Tibial nerve (tissue), 4 donors: ENCODE measurements at regions not wholly inside any gene's neighbourhood (a gene's known extent, or its start where the extent isn't known, plus 50 kb on each side); places are given as distances from the start of the nearest gene placed in this dataset.

ENCODE experiments used
- DNase-seq, 2 donors: peaks; one replicate each; pipeline ENCODE4 v3.0.0-alpha.2; 2019; ENCODE audit warnings: low spot score in 2 of 2
- H3K27ac ChIP-seq, 4 donors: fragments of 200-600 bp; sonication (generic) in 3 of 4; one replicate each; pipeline ENCODE4 v1.5.1; 2017 to 2019; ENCODE audit warnings: mild to moderate bottlenecking in 1 of 4
- H3K27me3 ChIP-seq, 2 donors: fragments of 200-600 bp; sonication (generic) in 1 of 2; one replicate each; pipeline versions ENCODE4 v1.5.1 to v1.6.0; 2017 to 2019
- H3K36me3 ChIP-seq, 3 donors: fragments of 200-600 bp; sonication (generic); one replicate each; pipeline ENCODE4 v1.5.1; 2018 to 2019
- H3K4me1 ChIP-seq, 4 donors: fragments of 200-600 bp; sonication (generic) in 3 of 4; one replicate each; pipeline ENCODE4 v1.5.1; 2017 to 2019
- H3K4me3 ChIP-seq, 4 donors: fragments of 200-600 bp; sonication (generic) in 3 of 4; one replicate each; pipeline ENCODE4 v1.5.1; 2017 to 2019; ENCODE audit warnings: mild to moderate bottlenecking in 1 of 4, moderate library complexity in 1 of 4
- H3K9me3 ChIP-seq, 4 donors: fragments of 200-600 bp; sonication (generic) in 3 of 4; one replicate each; pipeline ENCODE4 v1.5.1; 2017 to 2019
- EP300 ChIP-seq, 2 donors: sonication (generic); formaldehyde crosslinking; IDR thresholded peaks; one replicate each; pipeline ENCODE4 v1.6.1; 2017; ENCODE audit warnings: antibody characterized with exemption in 2 of 2, mild to moderate bottlenecking in 1 of 2
- POLR2A ChIP-seq, 2 donors: fragments of 450-650 bp; IDR thresholded peaks; one replicate each; pipeline ENCODE4 v1.6.1; 2017; ENCODE audit warnings: antibody characterized with exemption in 2 of 2, mild to moderate bottlenecking in 2 of 2, moderate library complexity in 2 of 2
- WGBS, 2 donors: methylation state at CpG; one replicate each; pipeline ENCODE4 v1.1.5; 2018; 5-methylcytosine and 5-hydroxymethylcytosine counted together
- TF ChIP-seq, protein P1 (sequence below), 5 experiments: fragments of 200-600 bp in 3 of 5; fragments of 450-650 bp in 2 of 5; sonication (generic) in 3 of 5; IDR thresholded peaks; one replicate each; pipeline ENCODE4 v1.5.1; 2016 to 2019; ENCODE audit warnings: antibody characterized with exemption in 5 of 5, mild to moderate bottlenecking in 3 of 5, moderate library complexity in 2 of 5

DNA sequence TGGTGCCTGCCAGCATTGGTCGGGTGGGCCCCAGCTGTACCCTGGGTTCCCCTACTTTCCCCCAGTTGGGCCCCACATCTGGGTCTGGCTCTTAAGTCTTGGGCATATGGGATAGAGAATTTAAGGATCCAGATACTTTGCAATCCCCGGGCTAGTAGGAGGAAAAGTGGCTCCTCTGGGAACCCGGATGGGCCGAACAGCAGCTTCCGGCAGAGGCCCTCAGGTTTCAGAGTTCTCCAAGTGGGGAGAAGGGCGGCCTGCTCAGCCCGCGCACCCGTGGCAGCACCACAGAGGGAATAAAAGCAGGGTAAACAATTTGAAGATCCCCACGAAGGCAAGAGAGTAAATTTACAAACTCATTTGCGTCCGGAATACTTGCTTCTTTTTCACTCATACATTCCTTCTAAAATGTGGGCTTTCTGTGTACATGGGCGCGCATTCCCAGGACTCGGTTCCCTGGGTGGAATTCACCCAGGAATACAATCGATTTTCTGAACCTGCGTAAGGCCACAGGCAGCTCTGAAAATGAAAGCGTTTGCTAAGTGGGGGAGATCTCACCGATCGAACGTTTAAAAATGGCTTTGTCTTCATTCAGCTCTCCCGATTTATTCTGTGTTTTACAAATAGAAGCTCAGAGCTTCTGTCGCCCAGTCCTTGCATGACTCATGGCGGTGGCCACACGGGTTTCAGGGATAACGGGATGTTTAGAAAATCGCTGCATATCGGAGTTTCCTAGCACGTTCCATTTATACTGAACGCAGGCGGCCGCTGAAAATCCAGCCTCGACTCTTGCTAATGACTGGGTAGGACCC, 74.0 kb upstream of the POLG start:
- peaks cover 6 to 100% of the 10 kb centered on the region in 2 donors for H3K27me3 ChIP-seq
- H3K4me1 ChIP-seq, result peaks cover 0 to 53% (median 25%) of the 10 kb centered on the region in 4 donors
- H3K36me3 ChIP-seq, result no peaks in the 10 kb centered on the region
- DNase-seq, result no peak
- no peak overlapping the region for H3K27ac ChIP-seq
- TF ChIP-seq POLR2A (IDR thresholded peaks at IDR 0.05) (no peak), EP300 (IDR thresholded peaks at IDR 0.05) (no peak)
- TF ChIP-seq, protein P1, sequence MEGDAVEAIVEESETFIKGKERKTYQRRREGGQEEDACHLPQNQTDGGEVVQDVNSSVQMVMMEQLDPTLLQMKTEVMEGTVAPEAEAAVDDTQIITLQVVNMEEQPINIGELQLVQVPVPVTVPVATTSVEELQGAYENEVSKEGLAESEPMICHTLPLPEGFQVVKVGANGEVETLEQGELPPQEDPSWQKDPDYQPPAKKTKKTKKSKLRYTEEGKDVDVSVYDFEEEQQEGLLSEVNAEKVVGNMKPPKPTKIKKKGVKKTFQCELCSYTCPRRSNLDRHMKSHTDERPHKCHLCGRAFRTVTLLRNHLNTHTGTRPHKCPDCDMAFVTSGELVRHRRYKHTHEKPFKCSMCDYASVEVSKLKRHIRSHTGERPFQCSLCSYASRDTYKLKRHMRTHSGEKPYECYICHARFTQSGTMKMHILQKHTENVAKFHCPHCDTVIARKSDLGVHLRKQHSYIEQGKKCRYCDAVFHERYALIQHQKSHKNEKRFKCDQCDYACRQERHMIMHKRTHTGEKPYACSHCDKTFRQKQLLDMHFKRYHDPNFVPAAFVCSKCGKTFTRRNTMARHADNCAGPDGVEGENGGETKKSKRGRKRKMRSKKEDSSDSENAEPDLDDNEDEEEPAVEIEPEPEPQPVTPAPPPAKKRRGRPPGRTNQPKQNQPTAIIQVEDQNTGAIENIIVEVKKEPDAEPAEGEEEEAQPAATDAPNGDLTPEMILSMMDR (IDR thresholded peaks at IDR 0.05), result no peak
- peak overlapping the region in 3 of 4 donors; percentile 8 to 31 (median 28) for H3K4me3 ChIP-seq
- H3K9me3 ChIP-seq, result no peaks in the 10 kb centered on the region
- WGBS, 2 donors, result 5 to 6% methylated on average over 33 of the region's 33 CpGs

DNA sequence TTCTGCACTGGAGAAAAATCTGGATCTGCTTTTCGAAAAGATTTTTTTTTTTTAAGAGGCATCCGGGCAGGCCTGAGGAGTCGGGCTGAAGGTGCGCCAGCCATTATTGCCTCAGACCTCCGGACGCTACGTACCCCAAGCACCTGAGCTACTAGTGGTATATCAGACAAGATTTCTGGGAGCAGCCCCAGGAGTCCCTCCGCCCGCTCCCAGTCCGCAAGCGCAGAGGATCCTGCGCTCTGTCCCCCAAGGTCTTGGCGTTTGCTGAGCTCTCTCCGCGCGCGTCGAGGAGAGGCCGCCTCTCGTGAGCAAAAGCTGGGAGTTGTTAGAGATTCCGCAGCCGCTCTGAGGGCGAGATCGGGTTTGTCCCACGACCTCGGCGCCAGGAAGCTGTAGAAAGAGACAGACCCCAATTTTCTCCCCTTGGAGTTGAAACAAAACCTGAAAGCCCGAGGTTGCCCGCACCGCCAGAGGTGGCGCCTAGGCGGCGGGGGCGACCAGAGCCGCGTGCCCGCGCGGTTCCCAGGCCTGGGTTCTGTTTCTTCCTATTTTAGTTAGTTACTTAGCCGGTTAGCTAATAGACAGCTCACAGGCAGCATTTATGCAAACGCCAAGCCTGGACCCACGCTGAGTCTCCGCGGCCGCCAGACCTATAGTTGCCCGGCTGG, 72.5 kb upstream of the POLG start:
- no peaks in the 10 kb centered on the region for H3K36me3 ChIP-seq
- DNase-seq, result no peak
- no peak overlapping the region for H3K27ac ChIP-seq
- WGBS, 2 donors, result 2 to 3% methylated on average over 39 to 46 of the region's 46 CpGs
- H3K9me3 ChIP-seq, result no peaks in the 10 kb centered on the region
- H3K4me1 ChIP-seq, result peaks cover 0 to 53% (median 25%) of the 10 kb centered on the region in 4 donors
- H3K4me3 ChIP-seq, result no peak overlapping the region
- no peak for TF ChIP-seq POLR2A (IDR thresholded peaks at IDR 0.05)
- no peak for TF ChIP-seq EP300 (IDR thresholded peaks at IDR 0.05)
- TF ChIP-seq, protein P1 (IDR thresholded peaks at IDR 0.05), result no peak
- peaks cover 6 to 100% of the 10 kb centered on the region in 2 donors for H3K27me3 ChIP-seq

DNA sequence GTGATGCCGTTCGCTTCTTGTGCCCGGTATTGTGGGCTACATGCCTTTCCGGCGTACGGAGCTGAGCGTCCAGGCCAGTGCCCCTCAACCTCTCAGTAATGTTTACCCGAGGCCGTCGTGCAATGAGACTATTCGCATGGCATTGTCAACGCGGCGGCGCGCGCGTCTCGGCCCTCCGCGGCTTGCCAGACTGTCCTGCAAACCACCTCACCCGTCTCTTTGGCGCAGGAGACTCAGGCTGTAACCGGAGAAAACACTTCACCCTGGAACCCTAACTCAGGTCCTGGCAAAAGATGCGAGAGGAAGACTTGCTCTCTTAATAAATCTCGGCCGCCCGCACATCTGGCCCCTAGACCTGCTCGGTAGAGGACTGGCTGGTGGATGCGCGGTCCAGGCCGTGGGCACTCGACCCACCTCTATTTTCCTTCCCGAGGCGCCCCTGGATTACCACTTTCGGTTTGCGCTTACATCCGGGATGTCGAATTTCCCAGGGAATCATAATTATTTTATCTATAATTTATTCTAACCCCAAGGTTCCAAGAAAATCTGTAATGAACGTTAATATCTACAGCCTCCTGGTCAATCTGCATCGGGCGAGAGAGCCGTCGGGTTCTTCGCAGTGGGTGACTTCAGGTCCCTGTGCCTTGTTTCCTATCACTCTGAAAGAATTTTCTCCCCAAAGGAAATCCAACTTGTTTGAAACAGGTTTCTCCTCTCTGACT, 71.8 kb upstream of the POLG start:
- whole genome bisulfite sequencing, 2 donors, result 3 to 4% methylated on average over 45 of the region's 45 CpGs
- no peak overlapping the region for H3K27ac ChIP-seq
- H3K4me1 ChIP-seq, result peaks cover 0 to 49% (median 23%) of the 10 kb centered on the region in 4 donors
- no peak for TF ChIP-seq EP300 (IDR thresholded peaks at IDR 0.05)
- peaks cover 6 to 100% of the 10 kb centered on the region in 2 donors for H3K27me3 ChIP-seq
- no peaks in the 10 kb centered on the region for H3K36me3 ChIP-seq
- H3K4me3 ChIP-seq, result peak overlapping the region in 2 of 4 donors; percentile 17 to 28
- no peaks in the 10 kb centered on the region for H3K9me3 ChIP-seq
- DNase-seq, result no peak

DNA sequence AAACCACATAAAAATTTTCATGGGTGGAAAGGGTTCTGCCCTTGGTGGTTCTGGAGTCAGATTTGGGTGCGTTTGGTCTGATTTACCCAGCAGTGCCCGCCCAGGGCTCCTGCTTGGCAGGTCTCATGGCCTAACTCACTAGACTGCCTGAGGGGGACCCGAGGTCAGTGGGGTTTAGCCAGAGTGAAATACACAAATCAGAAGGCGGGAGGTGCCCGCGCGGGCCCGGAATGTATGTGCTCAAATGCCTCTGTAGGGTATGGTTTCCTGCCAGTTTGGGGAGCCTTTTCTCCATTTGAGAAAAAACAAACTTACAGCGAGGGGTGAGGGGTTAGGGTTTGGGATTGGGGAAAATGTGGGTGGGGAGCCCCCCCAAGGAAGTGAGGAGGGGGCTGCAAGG, 70.9 kb upstream of the POLG start:
- no peaks in the 10 kb centered on the region for H3K36me3 ChIP-seq
- peaks cover 0 to 44% (median 22%) of the 10 kb centered on the region in 4 donors for H3K4me1 ChIP-seq
- TF ChIP-seq EP300 (IDR thresholded peaks at IDR 0.05), result no peak
- no peak for DNase-seq
- 8 to 16% methylated on average over 9 of the region's 9 CpGs for whole genome bisulfite sequencing, 2 donors
- peaks cover 6 to 100% of the 10 kb centered on the region in 2 donors for H3K27me3 ChIP-seq
- no peak overlapping the region for H3K4me3 ChIP-seq
- no peaks in the 10 kb centered on the region for H3K9me3 ChIP-seq
- H3K27ac ChIP-seq, result no peak overlapping the region

DNA sequence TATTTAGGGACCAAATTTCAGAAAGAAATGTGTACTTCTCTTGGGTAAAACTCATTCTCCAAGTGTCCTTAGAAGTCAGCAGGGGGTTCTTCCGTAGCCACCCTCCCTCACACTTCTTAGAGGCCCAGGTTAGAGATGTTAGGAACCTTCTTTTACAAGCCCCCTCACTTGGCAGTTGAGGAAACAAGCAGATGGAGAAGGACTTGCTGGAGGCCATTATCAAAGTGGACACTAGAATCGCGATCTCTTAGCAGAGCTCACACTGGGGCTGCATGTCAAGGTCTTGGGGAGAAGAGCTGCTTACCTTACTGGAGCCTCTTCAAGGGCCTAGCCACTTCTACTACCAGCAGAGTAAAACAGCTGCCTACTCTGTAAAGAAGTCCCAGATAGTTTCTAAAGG, 69.4 kb upstream of the POLG start:
- Histone ChIP-seq H3K4me3 (no peak overlapping the region), H3K9me3 (no peaks in the 10 kb centered on the region), H3K4me1 (peaks cover 0 to 48% (median 32%) of the 10 kb centered on the region in 4 donors), H3K27ac (no peak overlapping the region), H3K36me3 (no peaks in the 10 kb centered on the region), H3K27me3 (peaks cover 5 to 100% of the 10 kb centered on the region in 2 donors)
- WGBS, 2 donors, result 20 to 42% methylated on average over 3 of the region's 3 CpGs
- TF ChIP-seq POLR2A (IDR thresholded peaks at IDR 0.05) (no peak), EP300 (IDR thresholded peaks at IDR 0.05) (no peak)
- TF ChIP-seq, protein P1 (IDR thresholded peaks at IDR 0.05), result no peak
- no peak for DNase-seq

DNA sequence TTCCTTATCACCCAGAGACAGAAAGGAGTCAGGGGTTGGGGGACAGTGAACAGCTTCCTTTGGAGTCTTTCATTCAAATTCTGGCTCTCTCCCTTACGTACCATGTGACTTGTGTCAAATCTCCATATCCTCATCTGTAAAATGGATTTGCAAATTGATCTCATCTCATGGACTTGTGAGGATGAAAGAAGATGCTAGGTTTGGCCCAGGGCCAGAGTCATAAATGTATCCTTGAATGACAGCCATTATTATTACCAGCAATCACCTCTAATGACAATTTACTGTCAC, 67.8 kb upstream of the POLG start:
- DNase-seq, result no peak
- TF ChIP-seq EP300 (IDR thresholded peaks at IDR 0.05) (no peak), POLR2A (IDR thresholded peaks at IDR 0.05) (no peak)
- TF ChIP-seq, protein P1 (IDR thresholded peaks at IDR 0.05), result no peak
- peaks cover 0 to 33% (median 26%) of the 10 kb centered on the region in 4 donors for H3K4me1 ChIP-seq
- H3K36me3 ChIP-seq, result no peaks in the 10 kb centered on the region
- 0 to 17% methylated on average over 1 of the region's 1 CpG for WGBS, 2 donors
- H3K27me3 ChIP-seq, result peaks cover 5 to 100% of the 10 kb centered on the region in 2 donors
- H3K9me3 ChIP-seq, result no peaks in the 10 kb centered on the region
- H3K4me3 ChIP-seq, result no peak overlapping the region
- H3K27ac ChIP-seq, result no peak overlapping the region
